Liver (tissue), 8 donors: ENCODE measurements at regions not wholly inside any gene's neighbourhood (a gene's known extent, or its start where the extent isn't known, plus 50 kb on each side); places are given as distances from the start of the nearest gene placed in this dataset.

ENCODE experiments used
- DNase-seq: peaks from one replicate; pipeline ENCODE4 v3.0.0-alpha.2; 2017; ENCODE audit warnings: low spot score
- H3K27ac ChIP-seq, 2 donors: one replicate each; pipeline ENCODE4 v1.7.0; 2013; ENCODE audit warnings: inconsistent platforms in 2 of 2, low read length in 2 of 2, control low read depth in 1 of 2, low read depth in 1 of 2, mild to moderate bottlenecking in 1 of 2
- H3K27me3 ChIP-seq, 4 donors: one replicate each; pipeline versions ENCODE4 v1.6.1 to v1.7.0; 2013; ENCODE audit warnings: low read length in 3 of 4, inconsistent platforms in 1 of 4, mild to moderate bottlenecking in 1 of 4, moderate library complexity in 1 of 4; ENCODE audit not compliant: control insufficient read depth in 4 of 4, insufficient read depth in 4 of 4
- H3K36me3 ChIP-seq, 4 donors: one replicate each; pipeline versions ENCODE4 v1.6.1 to v1.7.0; 2013; ENCODE audit warnings: low read length in 3 of 4, mild to moderate bottlenecking in 3 of 4, low read depth in 1 of 4, moderate library complexity in 1 of 4; ENCODE audit not compliant: control insufficient read depth in 4 of 4, insufficient read depth in 3 of 4
- H3K4me1 ChIP-seq, 4 donors: one replicate each; pipeline versions ENCODE4 v1.6.1 to v1.7.0; 2013; ENCODE audit warnings: low read length in 3 of 4, mild to moderate bottlenecking in 3 of 4, moderate library complexity in 1 of 4; ENCODE audit not compliant: control insufficient read depth in 4 of 4, insufficient read depth in 4 of 4
- H3K4me3 ChIP-seq, 3 donors: one replicate each; pipeline versions ENCODE4 v1.6.1 to v1.7.0; 2013; ENCODE audit warnings: low read length in 3 of 3, control low read depth in 1 of 3, low read depth in 1 of 3, mild to moderate bottlenecking in 1 of 3
- H3K9ac ChIP-seq, 2 donors: one replicate each; pipeline ENCODE4 v1.7.0; 2013; ENCODE audit warnings: low read length in 2 of 2, mild to moderate bottlenecking in 2 of 2, moderate library complexity in 2 of 2, control low read depth in 1 of 2, low read depth in 1 of 2
- H3K9me3 ChIP-seq, 4 donors: one replicate each; pipeline versions ENCODE4 v1.6.1 to v1.7.0; 2013; ENCODE audit warnings: low read length in 3 of 4; ENCODE audit not compliant: control insufficient read depth in 4 of 4
- EGR1 ChIP-seq, 2 donors: IDR thresholded peaks; 2 replicates each; pipeline ENCODE4 v1.6.1; 2016 to 2018; ENCODE audit warnings: antibody characterized with exemption in 2 of 2, low read depth in 2 of 2
- FOXA2 ChIP-seq: IDR thresholded peaks from 2 replicates; pipeline ENCODE4 v1.6.1; 2016; ENCODE audit warnings: antibody characterized with exemption
- GABPA ChIP-seq, 2 donors: IDR thresholded peaks in 1 of 2; conservative IDR thresholded peaks in 1 of 2; 2 replicates each; pipeline ENCODE4 v1.6.1; 2016; ENCODE audit warnings: antibody characterized with exemption in 2 of 2, mild to moderate bottlenecking in 1 of 2, moderate library complexity in 1 of 2
- HNF4A ChIP-seq, 2 donors: conservative IDR thresholded peaks; 2 replicates each; pipeline ENCODE4 v1.6.1; 2016; ENCODE audit warnings: antibody characterized with exemption in 2 of 2, mild to moderate bottlenecking in 2 of 2
- HNF4G ChIP-seq: IDR thresholded peaks from 2 replicates; pipeline ENCODE4 v1.6.1; 2016; ENCODE audit warnings: antibody characterized with exemption
- JUND ChIP-seq, 2 donors: IDR thresholded peaks; 2 replicates each; pipeline ENCODE4 v1.6.1; 2016; ENCODE audit warnings: antibody characterized with exemption in 2 of 2
- NR2F2 ChIP-seq: IDR thresholded peaks from 2 replicates; pipeline ENCODE4 v1.6.1; 2016; ENCODE audit warnings: antibody characterized with exemption
- RAD21 ChIP-seq, 2 donors: IDR thresholded peaks; 2 replicates each; pipeline ENCODE4 v1.6.1; 2016; ENCODE audit warnings: antibody characterized with exemption in 2 of 2, mild to moderate bottlenecking in 2 of 2
- REST ChIP-seq: IDR thresholded peaks from 2 replicates; pipeline ENCODE4 v1.6.1; 2016; ENCODE audit warnings: antibody characterized with exemption, mild to moderate bottlenecking
- RXRA ChIP-seq, 2 donors: IDR thresholded peaks; 2 replicates each; pipeline ENCODE4 v1.6.1; 2017 to 2018; ENCODE audit warnings: antibody characterized with exemption in 2 of 2, mild to moderate bottlenecking in 1 of 2
- SP1 ChIP-seq: IDR thresholded peaks from 2 replicates; pipeline ENCODE4 v1.6.1; 2018; ENCODE audit warnings: antibody characterized with exemption, mild to moderate bottlenecking
- TAF1 ChIP-seq: conservative IDR thresholded peaks from 2 replicates; pipeline ENCODE4 v1.6.1; 2016; ENCODE audit warnings: antibody characterized with exemption, mild to moderate bottlenecking
- YY1 ChIP-seq: IDR thresholded peaks from 2 replicates; pipeline ENCODE4 v1.6.1; 2016; ENCODE audit warnings: antibody characterized with exemption, mild to moderate bottlenecking
- ZBTB33 ChIP-seq: IDR thresholded peaks from 2 replicates; pipeline ENCODE4 v1.6.1; 2016; ENCODE audit warnings: antibody characterized with exemption
- WGBS: extraction: QIAGEN DNeasy Blood & Tissue Kit; methylation state at CpG from one replicate; pipeline ENCODE4 v1.1.7; 2013; 5-methylcytosine and 5-hydroxymethylcytosine counted together
- TF ChIP-seq, protein P1 (sequence below): IDR thresholded peaks from 2 replicates; pipeline ENCODE4 v1.6.1; 2016; ENCODE audit warnings: antibody characterized with exemption
- TF ChIP-seq, protein P2 (sequence below): IDR thresholded peaks from 2 replicates; pipeline ENCODE4 v1.6.1; 2016; ENCODE audit warnings: antibody characterized with exemption
- TF ChIP-seq, protein P3 (sequence below): fragments of 150-350 bp; IDR thresholded peaks from 2 replicates; pipeline ENCODE4 v1.5.1; 2017; ENCODE audit warnings: improper control_type of control experiment, low read depth, low read length; ENCODE audit not compliant: missing input control
- donor health status: healthy.
- donor health status: healthy.
- donor health status: healthy.
- donor health status: healthy.
- donor health status: healthy.

GRCh38 chr12:97336900-97337751 lies 125.5 kb upstream of the RMST start:
- WGBS = 66% methylated on average over 7 of the region's 7 CpGs

GRCh38 chr12:97342130-97342529 lies 120.5 kb upstream of the RMST start:
- Histone ChIP-seq H3K27me3 (peaks cover 0 to 3% (median 0%) of the 10 kb centered on the region in 4 donors), H3K9me3 (no peaks in the 10 kb centered on the region)
- 45% methylated on average over 1 of the region's 1 CpG for WGBS

More at GRCh38 chr12:97336900-97337751, 125.5 kb upstream of the RMST start:
- TF ChIP-seq TAF1 (no peak), EGR1 (IDR thresholded peaks at IDR 0.05; ENCODE audit: low read depth in 2 of 2) (no peak), HNF4G (no peak), YY1 (no peak), FOXA2 (no peak), GABPA (IDR thresholded peaks at IDR 0.05 in 1 of 2, conservative IDR thresholded peaks at IDR 0.05 in 1 of 2) (no peak), SP1 (no peak), RAD21 (IDR thresholded peaks at IDR 0.05) (no peak), HNF4A (conservative IDR thresholded peaks at IDR 0.05) (no peak), ZBTB33 (no peak)
- TF ChIP-seq, protein P1, sequence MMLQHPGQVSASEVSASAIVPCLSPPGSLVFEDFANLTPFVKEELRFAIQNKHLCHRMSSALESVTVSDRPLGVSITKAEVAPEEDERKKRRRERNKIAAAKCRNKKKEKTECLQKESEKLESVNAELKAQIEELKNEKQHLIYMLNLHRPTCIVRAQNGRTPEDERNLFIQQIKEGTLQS = no peak
- Histone ChIP-seq H3K27ac (no peak overlapping the region), H3K9me3 (no peaks in the 10 kb centered on the region), H3K4me1 (no peaks in the 10 kb centered on the region), H3K4me3 (no peak overlapping the region), H3K27me3 (peaks cover 0 to 3% (median 0%) of the 10 kb centered on the region in 4 donors), H3K9ac (no peak overlapping the region), H3K36me3 (no peaks in the 10 kb centered on the region)
- no peak for DNase-seq

More at GRCh38 chr12:97342130-97342529, 120.5 kb upstream of the RMST start:
- no peaks in the 10 kb centered on the region for H3K36me3 ChIP-seq
- H3K27ac ChIP-seq = no peak overlapping the region
- no peak for DNase-seq
- H3K9ac ChIP-seq = no peak overlapping the region
- TF ChIP-seq RAD21 (IDR thresholded peaks at IDR 0.05) = no peak
- TF ChIP-seq EGR1 (IDR thresholded peaks at IDR 0.05; ENCODE audit: low read depth in 2 of 2) = no peak
- TF ChIP-seq, protein P2, sequence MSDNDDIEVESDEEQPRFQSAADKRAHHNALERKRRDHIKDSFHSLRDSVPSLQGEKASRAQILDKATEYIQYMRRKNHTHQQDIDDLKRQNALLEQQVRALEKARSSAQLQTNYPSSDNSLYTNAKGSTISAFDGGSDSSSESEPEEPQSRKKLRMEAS = no peak
- no peak for TF ChIP-seq FOXA2
- no peak for TF ChIP-seq JUND (IDR thresholded peaks at IDR 0.05)
- TF ChIP-seq, protein P3, sequence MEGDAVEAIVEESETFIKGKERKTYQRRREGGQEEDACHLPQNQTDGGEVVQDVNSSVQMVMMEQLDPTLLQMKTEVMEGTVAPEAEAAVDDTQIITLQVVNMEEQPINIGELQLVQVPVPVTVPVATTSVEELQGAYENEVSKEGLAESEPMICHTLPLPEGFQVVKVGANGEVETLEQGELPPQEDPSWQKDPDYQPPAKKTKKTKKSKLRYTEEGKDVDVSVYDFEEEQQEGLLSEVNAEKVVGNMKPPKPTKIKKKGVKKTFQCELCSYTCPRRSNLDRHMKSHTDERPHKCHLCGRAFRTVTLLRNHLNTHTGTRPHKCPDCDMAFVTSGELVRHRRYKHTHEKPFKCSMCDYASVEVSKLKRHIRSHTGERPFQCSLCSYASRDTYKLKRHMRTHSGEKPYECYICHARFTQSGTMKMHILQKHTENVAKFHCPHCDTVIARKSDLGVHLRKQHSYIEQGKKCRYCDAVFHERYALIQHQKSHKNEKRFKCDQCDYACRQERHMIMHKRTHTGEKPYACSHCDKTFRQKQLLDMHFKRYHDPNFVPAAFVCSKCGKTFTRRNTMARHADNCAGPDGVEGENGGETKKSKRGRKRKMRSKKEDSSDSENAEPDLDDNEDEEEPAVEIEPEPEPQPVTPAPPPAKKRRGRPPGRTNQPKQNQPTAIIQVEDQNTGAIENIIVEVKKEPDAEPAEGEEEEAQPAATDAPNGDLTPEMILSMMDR = no peak
- TF ChIP-seq RXRA (IDR thresholded peaks at IDR 0.05) = no peak
- TF ChIP-seq TAF1 = no peak
- no peak for TF ChIP-seq HNF4G
- no peak for TF ChIP-seq REST
- no peak for TF ChIP-seq NR2F2
- TF ChIP-seq ZBTB33 = no peak
- TF ChIP-seq SP1 = no peak
- no peaks in the 10 kb centered on the region for H3K4me1 ChIP-seq
- no peak overlapping the region for H3K4me3 ChIP-seq
